ENCODE measurements at regions not wholly inside any gene's neighbourhood (a gene's known extent, or its start where the extent isn't known, plus 50 kb on each side); places are given as distances from the start of the nearest gene placed in this dataset.

DNA sequence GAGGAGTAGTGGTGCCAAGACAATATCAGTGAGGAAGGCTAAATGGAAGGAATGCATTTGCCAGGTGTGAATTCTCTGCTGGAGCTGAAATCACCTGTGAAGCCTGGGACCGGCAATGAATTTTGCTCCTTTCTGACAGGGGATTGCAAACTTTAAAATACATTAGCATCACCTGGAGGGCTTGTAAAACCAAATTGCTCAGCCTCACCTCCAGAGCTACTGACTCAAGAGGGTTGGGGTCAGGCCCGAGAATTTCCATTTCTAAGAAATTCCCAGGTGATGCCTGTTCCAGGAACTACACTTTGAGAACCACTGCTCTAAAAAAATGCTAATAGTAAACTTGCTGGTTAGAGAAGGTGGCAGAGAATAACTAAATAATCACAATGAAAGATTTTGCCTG lies 445.6 kb upstream of the RBMS3 start:
- DNase-seq, result no peak

DNA sequence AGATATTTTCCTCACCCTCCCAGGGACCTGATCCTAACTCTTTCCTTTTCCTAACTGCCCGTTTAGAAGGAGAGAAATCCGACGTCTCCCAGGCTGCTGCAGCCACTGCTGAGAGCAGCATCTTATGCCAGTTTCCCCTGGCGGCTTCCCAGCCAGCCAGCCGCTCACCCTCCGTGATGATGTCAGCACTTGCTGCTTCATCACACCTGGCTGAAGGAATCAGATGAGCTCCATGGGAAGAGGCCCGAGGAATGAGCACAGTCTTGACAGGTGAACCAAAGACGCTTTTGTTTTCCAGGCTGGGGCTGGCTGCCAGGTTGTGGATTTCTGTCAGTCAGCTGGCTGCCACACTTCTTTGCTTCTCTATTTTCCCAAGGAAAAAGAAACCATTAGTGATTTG lies 445.1 kb upstream of the RBMS3 start:
- DNase-seq, result no peak

DNA sequence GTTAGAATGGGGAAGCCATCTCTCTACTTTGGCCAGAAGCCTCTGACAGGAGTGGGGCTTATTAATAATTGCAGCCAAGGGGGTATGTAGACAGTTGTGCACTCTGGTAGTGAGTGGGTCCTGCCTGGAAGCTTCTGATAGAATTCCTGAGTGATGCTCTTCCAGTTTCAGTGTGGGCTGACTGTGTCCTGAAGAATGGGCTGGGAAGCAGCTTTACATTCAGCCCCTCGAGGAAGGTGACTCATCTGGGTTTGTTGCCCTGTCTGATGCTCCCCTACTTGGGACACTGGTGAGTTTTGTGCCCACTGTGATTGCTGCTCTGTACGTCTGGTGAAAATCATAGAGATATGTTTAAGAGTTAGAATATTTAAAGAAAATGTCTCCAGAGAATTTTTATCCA lies 444.7 kb upstream of the RBMS3 start:
- no peak for DNase-seq

DNA sequence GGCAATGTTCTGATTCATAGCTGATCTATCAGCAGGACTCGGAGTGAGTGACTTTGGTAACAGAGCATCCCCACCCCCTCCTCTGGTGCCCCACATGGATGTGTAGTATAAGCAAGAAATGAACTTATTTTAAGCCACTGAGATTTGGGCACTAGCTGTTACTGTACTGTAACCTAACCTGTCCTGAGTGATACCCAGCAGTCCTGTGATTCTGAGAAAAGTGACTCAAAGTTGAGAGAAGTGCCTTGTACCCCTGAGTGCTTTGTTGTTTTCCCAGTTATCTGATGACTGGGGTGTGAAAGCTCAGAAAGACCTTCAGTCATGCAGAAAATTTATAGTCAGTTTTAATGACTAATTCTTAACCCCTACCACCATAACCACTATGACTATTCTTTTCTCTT lies 439.9 kb upstream of the RBMS3 start:
- no peak for DNase-seq

DNA sequence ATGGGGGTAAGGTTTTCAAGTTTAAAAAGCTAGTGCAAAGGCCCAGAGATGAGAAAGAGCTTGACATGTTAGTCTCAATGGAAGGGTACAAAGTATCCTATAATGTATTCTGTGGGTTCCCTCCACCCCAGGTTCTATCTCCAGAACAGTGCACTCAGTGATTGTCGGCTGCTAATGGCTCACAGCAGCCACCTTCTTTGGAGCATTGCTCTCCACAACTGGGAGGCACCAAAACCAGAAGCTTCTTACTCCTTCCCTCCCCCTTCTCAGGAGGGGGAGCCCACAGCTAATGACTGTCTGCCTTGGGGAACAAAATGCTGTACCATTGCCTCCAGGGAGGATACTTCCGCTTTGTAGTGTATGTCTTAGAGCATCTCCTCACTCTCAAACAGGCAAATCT lies 439.4 kb upstream of the RBMS3 start:
- DNase-seq, result no peak

DNA sequence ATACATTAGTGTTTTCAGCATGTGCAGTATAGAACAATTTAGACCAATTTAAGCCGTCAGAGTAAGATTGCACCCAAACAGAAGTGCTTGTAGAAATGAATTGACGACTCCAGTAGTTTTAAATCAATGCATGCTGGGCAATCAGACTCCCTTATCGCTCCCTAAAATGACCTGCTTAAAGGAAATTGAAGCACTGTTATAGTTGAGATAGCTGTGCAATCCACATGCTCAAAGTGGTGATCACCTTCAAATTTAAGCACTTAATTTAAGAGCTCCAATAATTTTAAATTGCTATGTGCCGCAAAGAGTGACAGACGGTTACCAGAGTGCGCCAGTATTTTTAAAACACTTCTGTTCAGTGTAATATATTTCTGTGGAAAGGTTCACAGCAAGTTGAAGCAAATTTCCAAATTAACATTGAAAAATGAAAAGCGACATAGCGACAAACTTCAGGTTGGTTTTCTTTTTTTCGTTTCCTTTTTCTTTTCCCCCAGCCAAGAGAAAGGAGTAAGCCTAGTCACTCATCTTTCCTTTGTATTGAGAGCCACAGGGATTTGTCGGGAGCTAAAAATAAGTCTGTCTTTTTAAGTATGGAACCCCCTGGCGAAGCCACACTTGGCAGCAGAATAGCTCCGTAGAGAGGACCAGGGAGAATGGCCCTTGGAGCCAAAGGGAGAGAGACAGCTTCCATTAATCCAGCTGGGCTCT lies 436.4 kb upstream of the RBMS3 start:
- DNase-seq, result no peak

DNA sequence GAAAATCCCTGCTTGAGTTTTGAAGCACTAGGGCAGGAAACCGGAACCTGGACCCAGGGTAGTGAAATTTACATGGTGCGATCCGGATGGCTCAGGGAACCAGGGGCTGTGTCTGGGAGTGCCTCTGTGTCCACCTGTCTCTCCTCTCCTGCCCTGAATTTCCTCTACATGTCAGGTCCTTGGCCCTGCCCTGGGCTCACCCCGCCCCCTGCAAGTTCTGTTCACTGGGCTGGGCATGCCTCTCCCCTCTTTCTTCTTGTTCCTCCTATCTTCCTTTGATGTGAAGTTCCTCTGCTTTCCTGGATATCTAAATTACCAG lies 435.9 kb upstream of the RBMS3 start:
- DNase-seq, result no peak

DNA sequence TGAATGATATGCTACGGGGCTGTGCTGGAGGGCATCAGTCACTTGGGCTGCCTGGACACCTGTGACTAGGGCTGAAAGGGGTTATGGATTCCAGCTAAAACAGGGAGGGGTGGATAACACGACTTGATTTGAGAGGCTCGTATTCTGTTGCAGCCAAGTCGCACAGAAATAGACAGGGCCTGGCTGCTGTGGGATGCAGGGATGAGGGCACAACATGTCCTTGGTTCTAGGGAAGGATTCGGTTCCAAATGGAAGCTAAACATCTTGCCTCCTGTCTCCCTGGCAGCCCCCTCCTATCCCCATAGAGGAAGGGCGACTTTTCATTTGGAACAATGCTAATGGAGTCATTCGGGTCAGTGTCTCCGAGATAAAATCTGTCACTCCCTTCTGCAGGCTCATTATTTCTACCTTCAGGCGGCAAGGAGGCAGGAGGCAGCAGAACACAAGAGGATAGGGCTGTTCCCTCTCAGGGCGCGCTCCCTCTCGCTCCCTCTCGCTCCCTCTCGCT lies 433.8 kb upstream of the RBMS3 start:
- DNase-seq, result no peak

DNA sequence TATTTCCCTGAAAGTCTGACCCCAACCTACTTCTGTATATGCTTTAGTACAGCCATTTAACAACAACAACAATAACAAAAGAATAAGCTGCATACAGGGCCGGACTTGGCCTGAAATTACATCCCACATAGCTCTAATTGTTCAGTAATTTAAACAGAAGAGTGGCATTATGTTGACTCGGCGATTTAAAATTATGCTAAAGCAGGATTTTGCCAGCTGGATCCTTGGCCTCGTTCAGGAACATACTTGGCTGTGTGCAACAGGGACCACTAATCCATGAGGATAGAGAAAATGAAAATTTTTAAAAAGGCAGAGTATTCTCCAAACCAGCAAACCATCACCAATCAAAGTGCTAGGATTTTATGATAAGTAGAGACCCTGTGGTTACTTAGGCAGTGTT lies 433.1 kb upstream of the RBMS3 start:
- no peak for DNase-seq

DNA sequence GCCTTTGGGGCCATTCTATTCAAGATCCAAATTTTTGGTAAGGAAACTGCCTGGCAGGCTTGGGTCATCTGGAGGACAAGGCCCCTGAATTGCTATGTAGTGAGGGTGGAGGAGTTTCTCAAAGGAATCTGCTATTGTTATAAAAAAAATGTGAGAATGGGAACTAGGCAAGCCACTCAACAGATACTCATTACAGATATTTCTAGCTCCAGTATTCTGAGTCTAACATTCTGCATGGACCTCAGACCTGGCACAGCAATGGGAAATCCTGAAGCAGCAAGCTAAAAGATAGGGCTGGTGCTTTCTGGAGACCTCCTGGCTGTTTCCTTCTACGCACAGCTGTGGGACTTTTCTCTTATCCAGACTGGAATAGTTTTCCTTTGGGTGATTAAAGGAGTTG lies 430.7 kb upstream of the RBMS3 start:
- DNase-seq, result no peak

DNA sequence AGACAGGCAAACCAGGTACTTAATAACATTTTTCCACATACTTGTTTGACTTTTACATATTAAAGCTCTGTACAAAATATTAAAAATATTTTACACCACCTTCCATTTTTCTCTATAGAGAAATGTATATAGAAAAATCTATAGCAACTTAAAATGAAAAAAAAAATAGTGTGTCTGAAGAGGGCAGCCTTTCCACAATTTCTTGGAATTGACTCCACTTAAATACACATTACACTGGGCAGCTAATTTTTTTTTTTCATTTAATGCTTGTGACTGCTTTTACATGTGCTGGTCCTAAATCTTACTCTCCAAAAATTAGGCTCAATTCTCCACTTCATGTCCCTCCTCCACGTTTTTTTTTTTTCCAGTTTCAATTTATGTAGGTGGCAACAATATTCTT lies 427.0 kb upstream of the RBMS3 start:
- DNase-seq, result no peak

DNA sequence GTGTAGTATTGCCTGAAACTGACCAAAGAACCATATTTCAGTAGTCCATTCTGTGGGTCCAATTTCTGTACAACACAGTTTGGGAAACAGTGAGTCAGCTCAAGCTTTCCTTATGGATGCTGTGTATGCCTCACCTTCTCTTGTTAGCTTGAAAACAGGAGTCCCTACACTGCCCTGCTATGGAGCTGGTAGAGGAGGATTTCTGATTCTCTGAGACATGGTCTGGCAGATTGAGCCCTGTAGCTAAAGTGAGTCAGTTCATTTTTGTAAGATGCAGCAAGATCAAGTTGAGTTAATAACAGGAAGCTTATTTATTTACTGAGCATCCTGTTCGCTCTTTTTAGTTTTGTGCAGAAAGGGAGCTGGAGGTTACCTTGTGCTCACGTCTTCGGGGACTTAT lies 424.1 kb upstream of the RBMS3 start:
- no peak for DNase-seq

DNA sequence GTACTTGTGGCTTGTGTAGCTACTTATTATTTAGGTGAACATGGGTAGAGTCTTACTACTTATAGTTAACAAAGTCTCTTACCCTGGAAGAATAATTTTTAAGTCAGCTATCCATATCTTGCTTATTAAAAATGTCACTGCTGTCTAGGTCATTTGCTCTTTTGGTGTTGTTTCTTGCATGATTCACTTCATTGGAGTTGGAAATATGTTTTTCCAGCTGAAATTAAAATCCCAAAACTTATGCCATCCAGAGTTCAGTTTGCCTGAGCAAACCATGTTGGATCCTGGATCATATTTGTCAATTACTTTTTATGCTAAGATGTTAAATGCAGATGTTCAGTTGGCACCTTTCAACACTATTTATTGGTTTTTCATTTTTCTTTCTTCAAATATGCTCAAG lies 421.0 kb upstream of the RBMS3 start:
- no peak for DNase-seq

DNA sequence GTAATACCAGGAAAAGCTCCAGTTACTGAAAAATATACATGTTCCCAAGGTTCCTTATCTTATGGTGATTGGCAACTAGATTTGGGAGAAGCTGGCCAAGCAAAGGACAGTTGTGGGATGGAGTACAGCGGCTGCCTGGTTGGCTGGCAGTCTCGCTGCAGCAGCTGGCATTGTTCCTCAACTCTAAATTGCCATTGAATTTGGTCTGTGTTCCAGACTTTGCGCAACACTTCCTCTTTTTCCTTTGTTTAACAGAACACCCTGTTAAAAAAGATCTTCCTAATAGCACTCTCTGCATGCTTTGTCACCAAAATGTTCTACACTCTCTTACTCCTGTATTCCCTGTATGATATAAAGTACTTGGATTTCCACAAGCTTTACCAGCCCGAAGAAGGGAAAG lies 420.6 kb upstream of the RBMS3 start:
- DNase-seq, result no peak

DNA sequence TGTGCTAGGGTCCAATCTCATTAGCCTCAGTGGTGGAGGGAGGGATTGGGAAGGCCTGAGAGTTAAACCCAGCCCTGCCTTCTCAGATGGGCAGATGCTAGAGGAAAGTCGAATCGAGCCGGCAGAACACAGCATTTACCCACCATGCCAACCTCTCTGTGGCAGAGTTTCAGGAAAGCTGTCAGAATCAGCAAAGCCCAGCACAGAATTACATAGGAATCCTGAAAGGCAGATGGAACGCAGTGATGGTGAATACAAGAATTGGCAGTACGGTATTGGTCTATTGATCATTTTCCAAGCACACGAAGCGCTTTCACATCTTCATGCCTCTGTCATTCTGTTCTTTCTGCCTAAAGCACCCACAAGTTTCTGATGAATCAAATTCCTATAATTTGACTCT lies 417.7 kb upstream of the RBMS3 start:
- no peak for DNase-seq

DNA sequence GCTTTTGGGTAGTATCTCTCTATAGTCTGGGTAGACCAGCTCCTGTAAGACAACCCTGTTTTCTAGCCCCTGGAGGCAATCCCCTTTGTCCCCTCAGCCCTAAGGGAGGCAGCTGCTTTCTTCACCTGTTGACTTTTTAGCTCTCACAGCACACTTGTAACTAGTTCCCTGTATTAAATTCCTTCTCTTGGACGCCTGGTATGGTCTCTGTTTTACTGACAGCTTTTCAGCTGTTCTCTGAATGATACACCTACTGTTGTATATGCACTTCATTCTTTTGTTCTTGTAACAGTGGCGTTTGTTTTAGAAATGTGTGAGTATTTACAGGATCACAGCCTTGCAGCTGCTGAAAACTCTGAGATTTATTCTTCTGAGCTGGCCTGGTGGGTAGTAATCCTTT lies 413.0 kb upstream of the RBMS3 start:
- DNase-seq, result no peak

DNA sequence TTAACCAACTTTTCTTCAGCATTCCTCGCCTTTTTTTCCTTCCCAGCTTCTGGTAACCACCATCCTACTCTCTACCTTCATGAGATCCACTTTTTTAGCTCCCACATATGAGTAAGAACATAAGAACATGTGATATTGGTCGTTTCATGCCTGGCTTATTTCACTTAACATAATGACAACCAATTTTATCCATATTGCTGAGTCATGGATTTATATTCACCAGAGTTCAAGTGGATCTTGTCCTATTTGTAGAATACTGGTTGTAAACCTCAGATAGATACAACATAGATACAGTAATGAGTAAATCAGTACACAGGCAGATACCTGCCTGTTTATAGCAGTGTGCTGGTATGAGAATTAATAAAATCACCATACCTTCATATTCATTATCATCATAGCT lies 412.0 kb upstream of the RBMS3 start:
- DNase-seq, result no peak

DNA sequence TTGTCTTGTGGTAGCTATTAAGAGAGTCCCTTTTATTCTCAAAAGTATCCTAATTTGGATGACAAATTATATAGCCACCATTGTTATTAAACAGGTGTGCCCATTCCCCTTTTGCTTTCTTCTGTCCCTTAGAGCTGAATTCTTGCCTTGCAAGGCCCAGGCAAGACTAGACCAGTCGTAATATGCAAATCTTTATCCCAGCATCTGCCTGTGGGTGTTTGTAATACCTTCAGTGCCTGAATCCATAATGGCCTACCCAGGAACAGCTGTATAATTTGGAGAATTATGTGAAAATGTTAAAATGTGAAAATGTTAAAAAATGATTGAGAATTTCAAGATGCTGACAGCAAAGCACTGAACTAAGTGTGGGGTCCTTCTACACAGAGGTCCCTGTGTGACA lies 403.0 kb upstream of the RBMS3 start:
- no peak for DNase-seq

DNA sequence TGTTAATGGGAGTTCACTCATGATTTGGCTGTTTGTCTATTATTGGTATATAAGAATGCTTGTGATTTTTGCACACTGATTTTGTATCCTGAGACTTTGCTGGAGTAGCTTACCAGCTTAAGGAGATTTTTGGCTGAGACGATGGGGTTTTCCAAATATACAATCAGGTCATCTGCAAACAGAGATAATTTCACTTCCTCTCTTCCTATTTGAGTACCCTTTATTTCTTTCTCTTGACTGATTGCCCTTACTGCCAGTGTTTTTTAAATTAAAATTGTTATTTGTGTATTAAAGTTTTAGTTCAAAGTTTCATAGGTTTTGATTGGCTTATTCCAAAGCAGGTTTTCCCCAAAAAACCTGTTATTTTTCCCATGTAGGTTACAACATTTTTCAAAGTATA lies 390.5 kb upstream of the RBMS3 start:
- no peak for DNase-seq

DNA sequence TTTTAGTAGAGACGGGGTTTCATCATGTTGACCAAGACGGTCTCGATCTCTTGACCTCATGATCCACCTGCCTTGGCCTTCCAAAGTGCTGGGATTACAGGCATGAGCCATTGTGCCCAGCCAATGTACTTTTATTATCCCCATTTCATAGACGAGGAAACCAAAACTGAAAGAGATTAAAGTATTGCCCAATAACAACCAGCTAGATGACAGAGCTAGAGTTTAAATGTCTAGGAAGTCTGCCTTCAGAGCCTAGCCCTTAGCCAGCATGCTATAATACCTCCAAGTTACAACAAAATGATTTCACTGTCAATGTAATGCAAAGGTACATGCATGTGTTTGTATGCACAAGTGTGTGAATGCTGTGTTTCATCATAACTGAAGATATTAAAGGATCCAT lies 389.4 kb upstream of the RBMS3 start:
- DNase-seq, result no peak

DNA sequence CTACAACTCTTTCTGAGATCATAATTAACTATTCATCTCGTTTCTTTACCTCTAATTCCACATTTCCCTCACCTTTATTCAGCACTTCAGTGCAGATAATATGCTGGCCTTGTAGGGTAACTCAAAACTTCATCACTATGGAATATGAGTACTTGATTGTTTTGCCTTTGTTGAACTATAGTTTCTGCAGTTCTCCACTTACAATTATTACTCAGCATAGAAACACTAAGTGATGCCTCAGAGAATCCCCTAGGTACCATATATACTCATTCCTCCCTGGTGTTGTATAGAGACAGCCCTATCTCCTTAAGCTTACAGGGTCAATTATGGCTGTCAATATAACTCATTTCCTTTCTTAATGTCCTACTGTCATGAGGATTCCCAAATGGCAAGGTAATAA lies 380.6 kb upstream of the RBMS3 start:
- DNase-seq, result no peak

DNA sequence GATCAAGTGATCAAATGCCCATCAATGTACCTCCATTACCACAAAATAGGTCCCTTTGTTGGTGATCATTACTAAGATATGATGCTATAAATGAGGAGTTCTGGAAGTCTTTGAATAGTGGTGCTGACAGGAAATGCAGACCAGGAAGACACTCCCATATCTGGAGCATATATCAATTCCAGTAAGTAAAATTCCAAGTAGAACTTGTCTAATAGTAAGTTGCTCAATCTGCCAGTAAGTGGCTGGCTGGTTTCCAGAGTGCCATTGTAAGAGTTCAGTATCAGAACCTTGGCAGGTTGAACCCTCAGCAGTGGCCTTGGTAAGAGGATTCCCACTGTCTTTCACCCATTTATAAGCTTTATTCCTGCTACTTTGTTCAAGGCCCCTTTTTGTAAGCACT lies 379.9 kb upstream of the RBMS3 start:
- no peak for DNase-seq

DNA sequence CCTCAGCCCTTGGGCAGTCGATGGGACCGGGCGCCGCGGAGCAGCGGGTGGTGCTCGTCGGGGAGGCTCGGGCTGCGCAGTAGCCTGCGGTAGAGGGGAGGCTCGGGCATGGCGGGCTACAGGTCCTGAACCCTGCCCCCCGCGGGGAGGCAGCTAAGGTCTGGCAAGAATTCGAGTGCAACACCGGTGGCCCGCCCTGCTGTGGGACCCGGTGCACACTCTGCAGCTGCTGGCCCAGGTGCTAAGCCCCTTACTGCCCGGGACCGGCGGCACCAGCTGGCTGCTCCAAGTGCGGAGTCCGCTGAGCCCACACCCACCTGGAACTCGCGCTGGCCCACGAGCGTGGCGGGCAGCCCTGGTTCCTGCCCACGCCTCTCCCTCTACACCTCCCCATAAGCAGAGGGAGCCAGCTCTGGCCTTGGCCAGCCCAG lies 377.7 kb upstream of the RBMS3 start:
- DNase-seq, result no peak

DNA sequence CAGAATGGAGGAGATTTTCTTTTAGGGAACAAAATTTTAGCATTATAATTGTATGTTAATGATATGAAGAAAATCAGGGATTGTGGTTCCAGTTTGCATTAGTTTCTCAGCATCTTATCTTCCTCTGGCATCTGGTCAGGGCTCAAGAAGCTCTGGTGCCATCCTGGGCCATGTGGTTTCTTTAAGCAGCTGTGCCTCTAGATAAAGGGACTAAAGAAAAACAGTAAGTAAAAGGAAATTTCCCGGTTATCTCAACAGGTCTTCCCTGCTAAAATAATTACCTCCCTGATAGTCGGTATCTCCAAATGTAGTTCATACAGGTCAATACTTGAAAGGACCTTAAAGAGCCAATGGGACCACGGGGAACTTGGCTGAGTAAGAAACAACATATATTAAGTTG lies 375.1 kb upstream of the RBMS3 start:
- DNase-seq, result no peak

DNA sequence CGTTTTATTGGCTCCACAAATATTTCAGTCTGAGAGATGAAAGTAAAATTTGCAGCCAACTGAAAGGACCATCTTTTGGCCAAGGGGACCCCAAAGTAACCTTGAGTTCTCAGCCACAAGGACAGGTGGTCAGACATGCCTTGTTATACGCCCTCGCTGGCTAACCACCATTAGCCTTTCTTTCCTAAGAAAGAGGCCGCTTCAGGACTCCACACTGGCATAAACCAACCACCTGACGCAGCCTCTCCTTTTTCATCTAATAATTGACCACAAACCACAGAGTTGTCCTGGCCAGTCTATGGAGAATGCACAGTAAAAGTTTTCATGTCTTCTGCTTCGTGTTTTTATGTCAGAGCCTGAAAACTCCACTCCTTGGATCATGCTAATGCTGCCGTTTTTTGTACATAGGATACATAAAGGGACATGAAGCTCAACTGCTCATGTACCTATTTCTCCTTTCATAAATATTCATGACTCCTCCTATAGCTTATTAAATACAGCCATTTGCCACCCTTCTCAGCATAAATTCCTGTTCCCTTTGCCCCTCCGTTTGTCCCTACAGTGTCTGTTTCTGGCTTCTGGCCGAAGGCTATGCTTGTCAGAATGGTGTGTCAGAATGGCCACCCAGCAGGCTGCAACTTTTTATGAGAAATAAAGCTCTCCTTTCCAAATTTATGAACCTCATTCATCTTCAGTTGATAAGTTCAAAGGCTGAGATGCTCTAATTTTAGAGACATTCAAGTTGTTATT lies 374.1 kb upstream of the RBMS3 start:
- no peak for DNase-seq

Data from stimulated activated CD4-positive, alpha-beta T cell treated with anti-CD3 and anti-CD28 coated beads, Interleukin-4, amount 100 ng/mL, for 4 hours (primary cell).